ENCODE measurements at regions not wholly inside any gene's neighbourhood (a gene's known extent, or its start where the extent isn't known, plus 50 kb on each side); places are given as distances from the start of the nearest gene placed in this dataset.

- Histone ChIP-seq H3K4me3 (ENCODE audit: low read depth in 2 of 2, low read length in 1 of 2) (no peak overlapping the region), H3K9me2 (no peaks in the 10 kb centered on the region), H4K20me1 (ENCODE audit: insufficient read depth) (no peaks in the 10 kb centered on the region), H3K27ac (ENCODE audit: low read depth in 2 of 2, low read length in 1 of 2) (no peak overlapping the region), H3K79me2 (ENCODE audit: insufficient read depth) (no peaks in the 10 kb centered on the region), H3F3A (replicated peaks; ENCODE audit: insufficient read depth) (no peaks in the 10 kb centered on the region), H3K27me3 (ENCODE audit: insufficient read depth) (no peaks in the 10 kb centered on the region), H3K36me3 (replicated peaks in 1 of 2; ENCODE audit: control insufficient read depth in 1 of 2, insufficient read depth in 2 of 2, low read length in 1 of 2) (no peaks in the 10 kb centered on the region), H3K4me1 (ENCODE audit: control insufficient read depth in 1 of 2, insufficient read depth in 2 of 2, low read depth in 1 of 2, low read length in 1 of 2) (no peaks in the 10 kb centered on the region), H3K4me2 (no peak overlapping the region), H3K9ac (no peak overlapping the region), H3K9me3 (no peaks in the 10 kb centered on the region), H2AFZ (ENCODE audit: low read depth) (no peak overlapping the region)
- WGBS (ENCODE audit: low lambda C conversion rate): 20% methylated on average over 4 of the region's 4 CpGs
- DNase-seq: no peak
- no peak for TF ChIP-seq ELF1 (IDR thresholded peaks at IDR 0.05)
- no peak for TF ChIP-seq EP300 (IDR thresholded peaks at IDR 0.05; ENCODE audit: borderline replicate concordance in 1 of 2, low read depth in 1 of 2, low read length in 1 of 2)
- no peak for TF ChIP-seq USF2 (IDR thresholded peaks at IDR 0.05; ENCODE audit: borderline replicate concordance, low read depth, low read length)
- TF ChIP-seq ZBTB33 (IDR thresholded peaks at IDR 0.05; ENCODE audit: borderline replicate concordance, low read depth): no peak
- TF ChIP-seq MAX (IDR thresholded peaks at IDR 0.05; ENCODE audit: low read depth): no peak
- no peak for TF ChIP-seq SIN3A (IDR thresholded peaks at IDR 0.05; ENCODE audit: borderline replicate concordance, low read depth, low read length)
- no peak for TF ChIP-seq NRF1 (IDR thresholded peaks at IDR 0.05; ENCODE audit: low read depth, low read length)
- no peak for TF ChIP-seq RAD21 (IDR thresholded peaks at IDR 0.05; ENCODE audit: low read length)
- TF ChIP-seq TCF12 (IDR thresholded peaks at IDR 0.05): no peak
- TF ChIP-seq CHD2 (IDR thresholded peaks at IDR 0.05; ENCODE audit: low read length, partially characterized antibody): no peak
- no peak for TF ChIP-seq MEF2A (IDR thresholded peaks at IDR 0.05; ENCODE audit: borderline replicate concordance, low read depth)
- POLR2A ChIA-PET: no interaction called here
- CTCF ChIA-PET: no interaction called here
Measured at GRCh38 chr1:213652109-213652508, 335.7 kb upstream of the PROX1 start.

GRCh38 chr1:213656039-213656438, 331.7 kb upstream of the PROX1 start:
- TF ChIP-seq MEF2A (IDR thresholded peaks at IDR 0.05; ENCODE audit: borderline replicate concordance, low read depth): no peak
- TF ChIP-seq GATA2 (CRISPR knock-in tag; IDR thresholded peaks at IDR 0.05): no peak
- TF ChIP-seq FOXJ3 (CRISPR knock-in tag; IDR thresholded peaks at IDR 0.05): no peak
- TF ChIP-seq EP300 (IDR thresholded peaks at IDR 0.05; ENCODE audit: borderline replicate concordance in 1 of 2, low read depth in 1 of 2, low read length in 1 of 2): no peak
- TF ChIP-seq CTCF (IDR thresholded peaks at IDR 0.05): no peak
- no peak for TF ChIP-seq ZBTB33 (IDR thresholded peaks at IDR 0.05; ENCODE audit: borderline replicate concordance, low read depth)
- no peak for TF ChIP-seq RXRA (IDR thresholded peaks at IDR 0.05; ENCODE audit: borderline replicate concordance, low read depth)
- TF ChIP-seq USF2 (IDR thresholded peaks at IDR 0.05; ENCODE audit: borderline replicate concordance, low read depth, low read length): no peak
- no peak for TF ChIP-seq JUND (IDR thresholded peaks at IDR 0.05)
- no peak for TF ChIP-seq NFIC (IDR thresholded peaks at IDR 0.05; ENCODE audit: borderline replicate concordance)
- CTCF ChIA-PET: no interaction called here
- no peak overlapping the region for H3K9ac ChIP-seq
- H3K9me2 ChIP-seq: no peaks in the 10 kb centered on the region
- H3F3A ChIP-seq (replicated peaks; ENCODE audit: insufficient read depth): no peaks in the 10 kb centered on the region
- no peaks in the 10 kb centered on the region for H3K27me3 ChIP-seq (ENCODE audit: insufficient read depth)
- no peaks in the 10 kb centered on the region for H3K4me1 ChIP-seq (ENCODE audit: control insufficient read depth in 1 of 2, insufficient read depth in 2 of 2, low read depth in 1 of 2, low read length in 1 of 2)
- H2AFZ ChIP-seq (ENCODE audit: low read depth): no peak overlapping the region
- DNase-seq: no peak
- POLR2A ChIA-PET: no interaction called here
- H3K4me3 ChIP-seq (ENCODE audit: low read depth in 2 of 2, low read length in 1 of 2): no peak overlapping the region
- 9% methylated on average over 3 of the region's 3 CpGs for WGBS (ENCODE audit: low lambda C conversion rate)
- H3K36me3 ChIP-seq (replicated peaks in 1 of 2; ENCODE audit: control insufficient read depth in 1 of 2, insufficient read depth in 2 of 2, low read length in 1 of 2): no peaks in the 10 kb centered on the region
- H3K79me2 ChIP-seq (ENCODE audit: insufficient read depth): no peaks in the 10 kb centered on the region
- no peak overlapping the region for H3K4me2 ChIP-seq
- H3K9me3 ChIP-seq: no peaks in the 10 kb centered on the region
- no peaks in the 10 kb centered on the region for H4K20me1 ChIP-seq (ENCODE audit: insufficient read depth)
- no peak overlapping the region for H3K27ac ChIP-seq (ENCODE audit: low read depth in 2 of 2, low read length in 1 of 2)

Measured in SK-N-SH (cell line).